ENCODE measurements at regions not wholly inside any gene's neighbourhood (a gene's known extent, or its start where the extent isn't known, plus 50 kb on each side); places are given as distances from the start of the nearest gene placed in this dataset.

GRCh38 chr1:201693890-201694607 is 134.9 kb upstream of the IPO9 start:
- H4K20me1 ChIP-seq (ENCODE audit: insufficient read depth) = no peaks in the 10 kb centered on the region

More at GRCh38 chr1:201693890-201694607, 134.9 kb upstream of the IPO9 start:
- Histone ChIP-seq H3K9me2 (ENCODE audit: insufficient read depth) (no peaks in the 10 kb centered on the region), H3K27ac (ENCODE audit: low read depth, low read length) (no peak overlapping the region), H2AFZ (ENCODE audit: low read depth, low read length, poor library complexity, severe bottlenecking) (no peak overlapping the region), H3K36me3 (ENCODE audit: control insufficient read depth in 1 of 2, insufficient read depth in 2 of 2, low read length in 2 of 2) (no peaks in the 10 kb centered on the region), H3K4me2 (ENCODE audit: low read length) (no peak overlapping the region), H3K79me2 (ENCODE audit: insufficient read depth, low read length) (no peaks in the 10 kb centered on the region), H3K27me3 (ENCODE audit: insufficient read depth, low read length) (no peaks in the 10 kb centered on the region), H3K9ac (ENCODE audit: low read length) (no peak overlapping the region), H3K4me1 (ENCODE audit: control insufficient read depth in 1 of 2, insufficient read depth in 2 of 2, low read length in 2 of 2) (no peaks in the 10 kb centered on the region), H3K9me3 (ENCODE audit: control insufficient read depth in 1 of 2, insufficient read depth in 1 of 2, low read depth in 1 of 2, low read length in 2 of 2) (no peaks in the 10 kb centered on the region), H3K4me3 (replicated peaks in 1 of 2; ENCODE audit: low read depth in 1 of 2, low read length in 2 of 2) (no peak overlapping the region)
- ChIA-PET RAD21 (ENCODE audit: low non-redundant PET in 1 of 2, low total read pairs in 2 of 2, uncharacterized antibody in 2 of 2, unreplicated experiment in 2 of 2) (no interaction called here), POLR2A (no interaction called here), CTCF (no interaction called here)
- no peak for ATAC-seq
- intact Hi-C loops (cut with micrococcal nuclease) = no loop called here
- BruUV-seq (replicated peaks) = no TSS peak
- no peak for TF ChIP-seq YY1 (IDR thresholded peaks at IDR 0.05; ENCODE audit: extremely low read depth, insufficient replicate concordance, low read depth, low read length)
- TF ChIP-seq, protein P1, sequence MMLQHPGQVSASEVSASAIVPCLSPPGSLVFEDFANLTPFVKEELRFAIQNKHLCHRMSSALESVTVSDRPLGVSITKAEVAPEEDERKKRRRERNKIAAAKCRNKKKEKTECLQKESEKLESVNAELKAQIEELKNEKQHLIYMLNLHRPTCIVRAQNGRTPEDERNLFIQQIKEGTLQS (IDR thresholded peaks at IDR 0.05) = no peak
- no peak for TF ChIP-seq EZH2 (IDR thresholded peaks at IDR 0.05)
- no peak for TF ChIP-seq ZNF274 (IDR thresholded peaks at IDR 0.05; ENCODE audit: low read depth, low read length)
- TF ChIP-seq EZH2phosphoT487 (IDR thresholded peaks at IDR 0.05; ENCODE audit: borderline replicate concordance) = no peak
- TF ChIP-seq CTCF (IDR thresholded peaks at IDR 0.05 in 2 of 3, conservative IDR thresholded peaks at IDR 0.05 in 1 of 3; ENCODE audit: borderline replicate concordance in 1 of 3, insufficient read depth in 1 of 3, low read depth in 2 of 3, low read length in 2 of 3) = no peak
- TF ChIP-seq FOSL1 (IDR thresholded peaks at IDR 0.05; ENCODE audit: low read depth) = no peak
- no peak for TF ChIP-seq RAD21 (IDR thresholded peaks at IDR 0.05; ENCODE audit: low read depth)
- TF ChIP-seq JUND (IDR thresholded peaks at IDR 0.05) = no peak
- TF ChIP-seq SIN3A (IDR thresholded peaks at IDR 0.05; ENCODE audit: low read depth) = no peak
- no peak for TF ChIP-seq POLR2AphosphoS5 (IDR thresholded peaks at IDR 0.05; ENCODE audit: low read depth, low read length)
- DNase-seq (ENCODE audit: low read depth, low spot score) = no peak
